ENCODE measurements at regions not wholly inside any gene's neighbourhood (a gene's known extent, or its start where the extent isn't known, plus 50 kb on each side); places are given as distances from the start of the nearest gene placed in this dataset.

DNA sequence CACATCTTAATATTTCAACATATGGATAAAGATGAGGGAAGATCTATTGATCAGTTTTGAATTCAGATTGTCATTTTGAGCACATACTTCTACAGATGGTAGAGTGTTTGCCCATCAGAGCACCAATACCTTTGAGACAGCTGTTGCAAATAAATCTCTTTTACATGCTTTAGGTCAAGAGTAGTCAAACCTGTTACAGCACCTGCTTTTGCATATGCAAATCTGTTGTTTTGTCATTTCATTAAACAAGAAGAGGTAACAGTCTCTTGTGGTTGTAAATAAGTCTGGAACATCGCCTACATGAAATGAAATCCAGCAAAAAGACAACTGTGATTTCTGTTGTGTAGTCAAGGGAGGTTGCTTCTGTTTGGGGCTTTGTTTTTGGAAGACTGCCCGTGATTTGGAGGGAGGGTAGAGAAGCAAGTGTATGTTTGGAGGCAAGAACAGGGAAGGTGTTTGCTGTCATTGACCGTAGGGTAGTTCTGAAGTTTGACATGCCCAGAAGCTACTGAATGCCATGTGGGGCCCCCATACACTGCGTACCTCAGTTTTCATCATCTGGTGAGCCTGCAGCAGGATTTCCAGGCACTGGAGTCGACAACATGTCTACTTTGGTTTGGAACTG is 233.6 kb upstream of the PPP1R3A start (continued):
- TF ChIP-seq, protein P1, sequence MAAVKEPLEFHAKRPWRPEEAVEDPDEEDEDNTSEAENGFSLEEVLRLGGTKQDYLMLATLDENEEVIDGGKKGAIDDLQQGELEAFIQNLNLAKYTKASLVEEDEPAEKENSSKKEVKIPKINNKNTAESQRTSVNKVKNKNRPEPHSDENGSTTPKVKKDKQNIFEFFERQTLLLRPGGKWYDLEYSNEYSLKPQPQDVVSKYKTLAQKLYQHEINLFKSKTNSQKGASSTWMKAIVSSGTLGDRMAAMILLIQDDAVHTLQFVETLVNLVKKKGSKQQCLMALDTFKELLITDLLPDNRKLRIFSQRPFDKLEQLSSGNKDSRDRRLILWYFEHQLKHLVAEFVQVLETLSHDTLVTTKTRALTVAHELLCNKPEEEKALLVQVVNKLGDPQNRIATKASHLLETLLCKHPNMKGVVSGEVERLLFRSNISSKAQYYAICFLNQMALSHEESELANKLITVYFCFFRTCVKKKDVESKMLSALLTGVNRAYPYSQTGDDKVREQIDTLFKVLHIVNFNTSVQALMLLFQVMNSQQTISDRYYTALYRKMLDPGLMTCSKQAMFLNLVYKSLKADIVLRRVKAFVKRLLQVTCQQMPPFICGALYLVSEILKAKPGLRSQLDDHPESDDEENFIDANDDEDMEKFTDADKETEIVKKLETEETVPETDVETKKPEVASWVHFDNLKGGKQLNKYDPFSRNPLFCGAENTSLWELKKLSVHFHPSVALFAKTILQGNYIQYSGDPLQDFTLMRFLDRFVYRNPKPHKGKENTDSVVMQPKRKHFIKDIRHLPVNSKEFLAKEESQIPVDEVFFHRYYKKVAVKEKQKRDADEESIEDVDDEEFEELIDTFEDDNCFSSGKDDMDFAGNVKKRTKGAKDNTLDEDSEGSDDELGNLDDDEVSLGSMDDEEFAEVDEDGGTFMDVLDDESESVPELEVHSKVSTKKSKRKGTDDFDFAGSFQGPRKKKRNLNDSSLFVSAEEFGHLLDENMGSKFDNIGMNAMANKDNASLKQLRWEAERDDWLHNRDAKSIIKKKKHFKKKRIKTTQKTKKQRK (IDR thresholded peaks at IDR 0.05; ENCODE audit: low read length): no peak

DNA sequence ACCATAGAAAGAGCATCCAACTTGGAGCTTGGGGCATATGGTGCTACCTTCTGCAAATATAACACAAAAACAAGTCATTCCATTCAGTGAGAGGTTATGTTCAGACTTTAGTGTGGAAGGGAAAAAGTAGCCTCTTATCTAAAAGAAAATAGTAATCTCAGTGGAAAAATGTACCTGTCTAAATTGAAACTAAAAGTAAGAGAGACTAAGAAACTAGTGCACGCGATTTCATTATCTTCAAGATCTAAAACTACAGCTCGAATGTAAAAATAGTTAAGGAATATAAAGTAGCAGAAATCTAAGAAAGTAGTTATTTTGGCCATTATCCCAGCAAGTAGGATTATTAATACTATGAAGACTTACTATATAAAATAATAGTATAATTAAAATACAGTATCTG is 233.0 kb upstream of the PPP1R3A start:
- intact Hi-C loops (cut with micrococcal nuclease; ENCODE audit: unreplicated experiment) (no loop called here), in situ Hi-C loops (cut with HindIII; ENCODE audit: extremely low pct_ligation_motif_present, low pct_unique_long_range_greater_than_20kb) (no loop called here)
- no peak overlapping the region for H2AFZ ChIP-seq (ENCODE audit: low read length)
- ATAC-seq (no peak), FAIRE-seq (no peak), DNase-seq (ENCODE audit: low spot score) (no peak)
- H3K4me1 ChIP-seq (ENCODE audit: insufficient read depth, low read length): no peaks in the 10 kb centered on the region
- no peak overlapping the region for H3K4me2 ChIP-seq (ENCODE audit: low read depth, low read length)
- ChIA-PET POLR2A (no interaction called here), CTCF (ENCODE audit: low intra/inter-chr PET ratio, low total read pairs) (no interaction called here)
- no peaks in the 10 kb centered on the region for H3K27me3 ChIP-seq (ENCODE audit: control insufficient read depth in 1 of 2, insufficient read depth in 2 of 2, low read length in 2 of 2)
- no peak overlapping the region for H3K27ac ChIP-seq (ENCODE audit: extremely low read length, insufficient read depth, low read length)
- BruUV-seq (replicated peaks): no TSS peak
- WGBS (ENCODE audit: low lambda C conversion rate): 32% methylated on average over 3 of the region's 3 CpGs
- H3K79me2 ChIP-seq (ENCODE audit: insufficient read depth, low read length): no peaks in the 10 kb centered on the region
- no peak overlapping the region for H3K9ac ChIP-seq (ENCODE audit: insufficient read depth, low read depth, low read length)
- H3K36me3 ChIP-seq (replicated peaks in 1 of 2; ENCODE audit: control insufficient read depth in 1 of 2, insufficient read depth in 2 of 2, low read length in 2 of 2): no peaks in the 10 kb centered on the region
- H4K20me1 ChIP-seq (ENCODE audit: insufficient read depth, low read length): no peaks in the 10 kb centered on the region
- H3K9me3 ChIP-seq (ENCODE audit: low read length): no peaks in the 10 kb centered on the region
- no peak overlapping the region for H3K4me3 ChIP-seq (replicated peaks in 1 of 3; ENCODE audit: insufficient read depth in 1 of 3, low read depth in 2 of 3, low read length in 3 of 3)
- TF ChIP-seq ZBTB21 (CRISPR knock-in tag; IDR thresholded peaks at IDR 0.05) (no peak), TAF15 (IDR thresholded peaks at IDR 0.05; ENCODE audit: low read depth, low read length, poor library complexity, severe bottlenecking) (no peak), ZNF232 (CRISPR knock-in tag; IDR thresholded peaks at IDR 0.05; ENCODE audit: borderline replicate concordance) (no peak), NCOA2 (CRISPR knock-in tag; IDR thresholded peaks at IDR 0.05) (no peak), ZNF234 (CRISPR knock-in tag; conservative IDR thresholded peaks at IDR 0.05) (no peak), FOXC1 (CRISPR knock-in tag; IDR thresholded peaks at IDR 0.05; ENCODE audit: borderline replicate concordance) (no peak), ZNF383 (CRISPR knock-in tag; IDR thresholded peaks at IDR 0.05; ENCODE audit: borderline replicate concordance) (no peak), CBX1 (IDR thresholded peaks at IDR 0.05; ENCODE audit: low read depth) (no peak)
- TF ChIP-seq, protein P2, sequence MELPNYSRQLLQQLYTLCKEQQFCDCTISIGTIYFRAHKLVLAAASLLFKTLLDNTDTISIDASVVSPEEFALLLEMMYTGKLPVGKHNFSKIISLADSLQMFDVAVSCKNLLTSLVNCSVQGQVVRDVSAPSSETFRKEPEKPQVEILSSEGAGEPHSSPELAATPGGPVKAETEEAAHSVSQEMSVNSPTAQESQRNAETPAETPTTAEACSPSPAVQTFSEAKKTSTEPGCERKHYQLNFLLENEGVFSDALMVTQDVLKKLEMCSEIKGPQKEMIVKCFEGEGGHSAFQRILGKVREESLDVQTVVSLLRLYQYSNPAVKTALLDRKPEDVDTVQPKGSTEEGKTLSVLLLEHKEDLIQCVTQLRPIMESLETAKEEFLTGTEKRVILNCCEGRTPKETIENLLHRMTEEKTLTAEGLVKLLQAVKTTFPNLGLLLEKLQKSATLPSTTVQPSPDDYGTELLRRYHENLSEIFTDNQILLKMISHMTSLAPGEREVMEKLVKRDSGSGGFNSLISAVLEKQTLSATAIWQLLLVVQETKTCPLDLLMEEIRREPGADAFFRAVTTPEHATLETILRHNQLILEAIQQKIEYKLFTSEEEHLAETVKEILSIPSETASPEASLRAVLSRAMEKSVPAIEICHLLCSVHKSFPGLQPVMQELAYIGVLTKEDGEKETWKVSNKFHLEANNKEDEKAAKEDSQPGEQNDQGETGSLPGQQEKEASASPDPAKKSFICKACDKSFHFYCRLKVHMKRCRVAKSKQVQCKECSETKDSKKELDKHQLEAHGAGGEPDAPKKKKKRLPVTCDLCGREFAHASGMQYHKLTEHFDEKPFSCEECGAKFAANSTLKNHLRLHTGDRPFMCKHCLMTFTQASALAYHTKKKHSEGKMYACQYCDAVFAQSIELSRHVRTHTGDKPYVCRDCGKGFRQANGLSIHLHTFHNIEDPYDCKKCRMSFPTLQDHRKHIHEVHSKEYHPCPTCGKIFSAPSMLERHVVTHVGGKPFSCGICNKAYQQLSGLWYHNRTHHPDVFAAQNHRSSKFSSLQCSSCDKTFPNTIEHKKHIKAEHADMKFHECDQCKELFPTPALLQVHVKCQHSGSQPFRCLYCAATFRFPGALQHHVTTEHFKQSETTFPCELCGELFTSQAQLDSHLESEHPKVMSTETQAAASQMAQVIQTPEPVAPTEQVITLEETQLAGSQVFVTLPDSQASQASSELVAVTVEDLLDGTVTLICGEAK (IDR thresholded peaks at IDR 0.05): no peak
- TF ChIP-seq, protein P2 (CRISPR knock-in tag; IDR thresholded peaks at IDR 0.05): no peak
